K562 (cell line): ENCODE measurements at regions not wholly inside any gene's neighbourhood (a gene's known extent, or its start where the extent isn't known, plus 50 kb on each side); places are given as distances from the start of the nearest gene placed in this dataset.

Experiments
- ARHGAP35 ChIP-seq: fragments of 450-650 bp; IDR thresholded peaks from 2 replicates; pipeline ENCODE4 v1.6.1; 2018; ENCODE audit not compliant: partially characterized antibody
- CTCF ChIP-seq, 3 experiments: IDR thresholded peaks in 2 of 3; conservative IDR thresholded peaks in 1 of 3; 2 replicates each; pipeline ENCODE4 v1.5.1; 2011 to 2012; ENCODE audit warnings: low read length in 3 of 3, mild to moderate bottlenecking in 3 of 3, control low read depth in 2 of 3, improper control_type of control experiment in 1 of 3, inconsistent platforms in 1 of 3, low read depth in 1 of 3, mixed read lengths in 1 of 3, moderate library complexity in 1 of 3; ENCODE audit not compliant: insufficient read depth in 2 of 3
- CUX1 ChIP-seq: fragments of 200-800 bp; sonication (Bioruptor generic); IDR thresholded peaks from 2 replicates; pipeline ENCODE4 v1.6.1; 2016; ENCODE audit warnings: missing genetic modification characterization, missing compliant biosample characterization
- NR4A1 ChIP-seq, 2 experiments: fragments of 250-450 bp in 1 of 2; fragments of 450-650 bp in 1 of 2; sonication (Bioruptor Pico) in 1 of 2; IDR thresholded peaks; 2 replicates each; pipeline versions ENCODE4 v1.4.0 to v1.6.1; 2016 to 2020; ENCODE audit warnings: mild to moderate bottlenecking in 2 of 2, missing compliant biosample characterization in 1 of 2, missing genetic modification characterization in 1 of 2, moderate library complexity in 1 of 2
- ZBTB40 ChIP-seq, 2 experiments: fragments of 450-650 bp in 1 of 2; sonication (generic) in 1 of 2; formaldehyde crosslinking in 1 of 2; IDR thresholded peaks; 2 replicates each; pipeline versions ENCODE4 v1.7.1 to v1.9.0; 2016 to 2022; ENCODE audit warnings: inconsistent platforms in 1 of 2, mild to moderate bottlenecking in 1 of 2, missing genetic modification reagents in 1 of 2
- ZBTB7A ChIP-seq: IDR thresholded peaks from 2 replicates; pipeline ENCODE4 v1.6.1; 2011; ENCODE audit warnings: low read depth, mild to moderate bottlenecking, low read length, moderate library complexity, borderline replicate concordance; ENCODE audit not compliant: control insufficient read depth

GRCh38 chr6:756224-756623 lies 63.3 kb upstream of the EXOC2 start:
- no peak for TF ChIP-seq CTCF (IDR thresholded peaks at IDR 0.05 in 2 of 3, conservative IDR thresholded peaks at IDR 0.05 in 1 of 3; ENCODE audit: insufficient read depth in 2 of 3, low read depth in 1 of 3, low read length in 3 of 3)
- no peak for TF ChIP-seq ARHGAP35
- TF ChIP-seq CUX1 (CRISPR knock-in tag), result no peak
- no peak for TF ChIP-seq NR4A1 (CRISPR knock-in tag; IDR thresholded peaks at IDR 0.05)
- no peak for TF ChIP-seq NR4A1 (tag; IDR thresholded peaks at IDR 0.05)
- no peak for TF ChIP-seq ZBTB40 (IDR thresholded peaks at IDR 0.05)
- no peak for TF ChIP-seq ZBTB40 (CRISPR knock-in tag; IDR thresholded peaks at IDR 0.05)
- TF ChIP-seq ZBTB7A, result no peak
